Bronchial epithelial cell (primary cell): ENCODE measurements at regions not wholly inside any gene's neighbourhood (a gene's known extent, or its start where the extent isn't known, plus 50 kb on each side); places are given as distances from the start of the nearest gene placed in this dataset.

Source experiments
- DNase-seq: peaks from one replicate; pipeline ENCODE4 v3.0.0-alpha.2; 2010; ENCODE audit warnings: low read depth
- FAIRE-seq: peaks from 2 replicates; lab custom pipeline; 2011; peaks lifted over from hg19 to GRCh38; lab: Jason Lieb, UNC
- H3K27me3 ChIP-seq: 2 replicates; pipeline ENCODE4 v1.5.1; 2011; ENCODE audit warnings: low read length; ENCODE audit not compliant: control insufficient read depth, insufficient read depth
- H3K36me3 ChIP-seq: 2 replicates; pipeline ENCODE4 v1.5.1; 2011; ENCODE audit warnings: low read length; ENCODE audit not compliant: control insufficient read depth, insufficient read depth
- H3K4me3 ChIP-seq: 2 replicates; pipeline ENCODE4 v1.5.1; 2011; ENCODE audit warnings: mild to moderate bottlenecking, low read depth, low read length, control low read depth
- TF ChIP-seq, protein P1 (sequence below): IDR thresholded peaks from 2 replicates; pipeline ENCODE4 v1.5.1; 2011; ENCODE audit warnings: mild to moderate bottlenecking, moderate library complexity, low read length, control low read depth, inconsistent platforms; ENCODE audit not compliant: insufficient read depth, severe bottlenecking

GRCh38 chr6:114419175-114419574 is 76.4 kb upstream of the HS3ST5 start:
- Histone ChIP-seq H3K27me3 (no peaks in the 10 kb centered on the region), H3K36me3 (no peaks in the 10 kb centered on the region), H3K4me3 (no peak overlapping the region)
- TF ChIP-seq, protein P1, sequence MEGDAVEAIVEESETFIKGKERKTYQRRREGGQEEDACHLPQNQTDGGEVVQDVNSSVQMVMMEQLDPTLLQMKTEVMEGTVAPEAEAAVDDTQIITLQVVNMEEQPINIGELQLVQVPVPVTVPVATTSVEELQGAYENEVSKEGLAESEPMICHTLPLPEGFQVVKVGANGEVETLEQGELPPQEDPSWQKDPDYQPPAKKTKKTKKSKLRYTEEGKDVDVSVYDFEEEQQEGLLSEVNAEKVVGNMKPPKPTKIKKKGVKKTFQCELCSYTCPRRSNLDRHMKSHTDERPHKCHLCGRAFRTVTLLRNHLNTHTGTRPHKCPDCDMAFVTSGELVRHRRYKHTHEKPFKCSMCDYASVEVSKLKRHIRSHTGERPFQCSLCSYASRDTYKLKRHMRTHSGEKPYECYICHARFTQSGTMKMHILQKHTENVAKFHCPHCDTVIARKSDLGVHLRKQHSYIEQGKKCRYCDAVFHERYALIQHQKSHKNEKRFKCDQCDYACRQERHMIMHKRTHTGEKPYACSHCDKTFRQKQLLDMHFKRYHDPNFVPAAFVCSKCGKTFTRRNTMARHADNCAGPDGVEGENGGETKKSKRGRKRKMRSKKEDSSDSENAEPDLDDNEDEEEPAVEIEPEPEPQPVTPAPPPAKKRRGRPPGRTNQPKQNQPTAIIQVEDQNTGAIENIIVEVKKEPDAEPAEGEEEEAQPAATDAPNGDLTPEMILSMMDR, result no peak
- FAIRE-seq (no peak), DNase-seq (no peak)

GRCh38 chr6:114418304-114418972 is 75.6 kb upstream of the HS3ST5 start:
- DNase-seq, result no peak
- no peak overlapping the region for H3K4me3 ChIP-seq
- TF ChIP-seq, protein P1, result no peak
- no peaks in the 10 kb centered on the region for H3K27me3 ChIP-seq
- FAIRE-seq, result no peak
- H3K36me3 ChIP-seq, result no peaks in the 10 kb centered on the region

DNA sequence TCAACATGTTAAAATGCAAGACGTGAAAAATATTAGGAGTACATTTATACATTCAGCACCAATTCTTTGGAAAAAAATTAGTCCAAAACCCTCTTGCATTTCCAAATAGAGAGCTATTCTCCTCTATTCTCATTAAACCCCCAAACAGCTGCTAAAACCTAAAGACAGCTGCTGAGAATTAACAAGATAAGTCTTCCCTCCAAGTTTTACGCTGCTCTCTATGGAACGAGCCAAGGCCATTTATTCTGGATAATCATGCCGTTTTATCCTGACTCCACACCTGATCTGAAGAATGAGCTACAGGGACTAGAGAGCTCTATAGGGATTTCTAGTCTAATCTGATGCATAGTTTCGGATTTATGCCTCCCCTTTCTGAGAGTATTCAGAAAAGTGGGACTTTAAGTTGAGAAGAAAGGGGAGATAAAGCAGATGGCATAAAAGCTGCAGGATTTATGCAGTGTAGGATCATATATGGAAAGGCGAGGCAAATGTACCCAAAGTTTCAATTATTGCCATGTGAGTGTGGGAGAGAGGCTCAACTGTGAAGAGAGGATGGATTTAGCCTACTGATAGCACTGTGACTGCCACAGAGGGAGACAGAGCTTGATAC is 64.7 kb upstream of the HS3ST5 start:
- Histone ChIP-seq H3K27me3 (no peaks in the 10 kb centered on the region), H3K36me3 (no peaks in the 10 kb centered on the region), H3K4me3 (no peak overlapping the region)
- DNase-seq, result no peak
- FAIRE-seq, result no peak
- TF ChIP-seq, protein P1, result no peak

GRCh38 chr6:114404339-114404955 is 61.6 kb upstream of the HS3ST5 start:
- Histone ChIP-seq H3K27me3 (no peaks in the 10 kb centered on the region), H3K4me3 (no peak overlapping the region), H3K36me3 (no peaks in the 10 kb centered on the region)
- no peak for DNase-seq
- TF ChIP-seq, protein P1, result no peak
- FAIRE-seq, result no peak

- Histone ChIP-seq H3K27me3 (no peaks in the 10 kb centered on the region), H3K36me3 (no peaks in the 10 kb centered on the region), H3K4me3 (no peak overlapping the region)
- no peak for FAIRE-seq
- DNase-seq, result no peak
- TF ChIP-seq, protein P1, result no peak
Observed at GRCh38 chr6:114403858-114404257, 61.0 kb upstream of the HS3ST5 start.
